GM23338 (cell line): ENCODE measurements at regions not wholly inside any gene's neighbourhood (a gene's known extent, or its start where the extent isn't known, plus 50 kb on each side); places are given as distances from the start of the nearest gene placed in this dataset.

ENCODE experiments used
- ATAC-seq: fragments of 200-7000 bp; cut with Tn5 transposase; 3 replicates; pipeline ENCODE4 v1.9.1; 2020
- DNase-seq: peaks from one replicate; pipeline ENCODE4 v3.0.0-alpha.2; 2015; ENCODE audit warnings: low spot score
- H2AFZ ChIP-seq: fragments of 200-600 bp; sonication (generic); 2 replicates; pipeline ENCODE4 v1.8.0; 2016; ENCODE audit warnings: antibody characterized with exemption, mild to moderate bottlenecking, moderate library complexity
- H3F3A ChIP-seq: fragments of 200-600 bp; sonication (generic); replicated peaks from 2 replicates; pipeline ENCODE4 v1.8.0; 2017; ENCODE audit warnings: antibody characterized with exemption, mixed run types, low read depth
- H3K27ac ChIP-seq: fragments of 200-600 bp; sonication (generic); 2 replicates; pipeline ENCODE4 v1.6.1; 2016; ENCODE audit warnings: low read depth
- H3K27me3 ChIP-seq: fragments of 200-600 bp; sonication (generic); 2 replicates; pipeline ENCODE4 v1.8.0; 2016; ENCODE audit warnings: mild to moderate bottlenecking, mixed run types, moderate library complexity; ENCODE audit not compliant: insufficient read depth
- H3K36me3 ChIP-seq: fragments of 200-600 bp; sonication (generic); 2 replicates; pipeline ENCODE4 v1.8.0; 2016; ENCODE audit warnings: mild to moderate bottlenecking; ENCODE audit not compliant: insufficient read depth
- H3K4me1 ChIP-seq: fragments of 200-600 bp; sonication (generic); 2 replicates; pipeline ENCODE4 v1.8.0; 2016; ENCODE audit warnings: mild to moderate bottlenecking, moderate library complexity; ENCODE audit not compliant: insufficient read depth
- H3K4me2 ChIP-seq: fragments of 200-600 bp; sonication (generic); 2 replicates; pipeline ENCODE4 v1.7.1; 2017; ENCODE audit warnings: mixed run types
- H3K4me3 ChIP-seq: fragments of 200-600 bp; sonication (generic); 2 replicates; pipeline ENCODE4 v1.6.1; 2016; ENCODE audit warnings: mixed run types
- H3K79me2 ChIP-seq: fragments of 200-600 bp; sonication (generic); replicated peaks from 2 replicates; pipeline ENCODE4 v1.8.0; 2017; ENCODE audit warnings: mild to moderate bottlenecking; ENCODE audit not compliant: insufficient read depth
- H3K9me2 ChIP-seq: fragments of 200-600 bp; sonication (generic); 2 replicates; pipeline ENCODE4 v1.8.0; 2017; ENCODE audit not compliant: insufficient read depth
- H4K20me1 ChIP-seq: fragments of 200-600 bp; sonication (generic); replicated peaks from 2 replicates; pipeline ENCODE4 v1.8.0; 2017; ENCODE audit warnings: mild to moderate bottlenecking; ENCODE audit not compliant: insufficient read depth
- H3K27ac Mint-ChIP-seq: 2 replicates; pipeline ENCODE4 v1.8.0; 2020; ENCODE audit warnings: inconsistent platforms, mild to moderate bottlenecking, moderate library complexity, mixed read lengths
- H3K27me3 Mint-ChIP-seq: 3 replicates; pipeline ENCODE4 v1.8.0; 2022; ENCODE audit warnings: low read depth, mild to moderate bottlenecking, moderate library complexity, mixed read lengths, inconsistent platforms; ENCODE audit not compliant: insufficient read depth, poor library complexity
- H3K36me3 Mint-ChIP-seq: 3 replicates; pipeline ENCODE4 v1.8.0; 2021; ENCODE audit warnings: low read depth, mild to moderate bottlenecking, inconsistent platforms, moderate library complexity, mixed read lengths
- H3K4me1 Mint-ChIP-seq: 3 replicates; pipeline ENCODE4 v1.8.0; 2020; ENCODE audit warnings: mild to moderate bottlenecking, inconsistent platforms, mixed read lengths
- H3K4me3 Mint-ChIP-seq: 3 replicates; pipeline ENCODE4 v1.8.0; 2021; ENCODE audit warnings: moderate library complexity, mild to moderate bottlenecking, inconsistent platforms, mixed read lengths
- H3K9me3 Mint-ChIP-seq: 3 replicates; pipeline ENCODE4 v1.8.0; 2020; ENCODE audit warnings: moderate library complexity, mild to moderate bottlenecking, inconsistent platforms, mixed read lengths
- CREB1 ChIP-seq: fragments of 250-450 bp; sonication (Bioruptor Pico); IDR thresholded peaks from 2 replicates; pipeline ENCODE4 v1.5.0; 2020; ENCODE audit warnings: low read depth, mild to moderate bottlenecking, moderate library complexity
- EZH2 ChIP-seq: fragments of 200-600 bp; sonication (generic); IDR thresholded peaks from one replicate; pipeline ENCODE4 v1.8.0; 2017; ENCODE audit warnings: antibody characterized with exemption, mild to moderate bottlenecking, low read depth; ENCODE audit not compliant: unreplicated experiment
- EZH2phosphoT487 ChIP-seq: fragments of 200-600 bp; sonication (generic); IDR thresholded peaks from one replicate; pipeline ENCODE4 v1.8.1; 2018; ENCODE audit warnings: antibody characterized with exemption; ENCODE audit not compliant: unreplicated experiment
- JUNB ChIP-seq: IDR thresholded peaks from one replicate; pipeline ENCODE4 v1.6.1; 2016; ENCODE audit warnings: antibody characterized with exemption; ENCODE audit not compliant: unreplicated experiment
- POLR2AphosphoS5 ChIP-seq: IDR thresholded peaks from 2 replicates; pipeline ENCODE4 v1.6.1; 2016; ENCODE audit warnings: antibody characterized with exemption, low read depth
- STAT1 ChIP-seq: IDR thresholded peaks from one replicate; pipeline ENCODE4 v1.6.1; 2016; ENCODE audit warnings: antibody characterized with exemption; ENCODE audit not compliant: unreplicated experiment
- ZNF331 ChIP-seq: fragments of 250-450 bp; sonication (Bioruptor Pico); IDR thresholded peaks from 2 replicates; pipeline ENCODE4 v1.5.0; 2020; ENCODE audit warnings: low read depth, mild to moderate bottlenecking, moderate library complexity
- TF ChIP-seq, protein P1 (sequence below): IDR thresholded peaks from 2 replicates; pipeline ENCODE4 v1.6.1; 2016; ENCODE audit warnings: antibody characterized with exemption
- TF ChIP-seq, protein P2 (sequence below): IDR thresholded peaks from one replicate; pipeline ENCODE4 v1.6.1; 2018; ENCODE audit warnings: antibody characterized with exemption; ENCODE audit not compliant: unreplicated experiment

DNA sequence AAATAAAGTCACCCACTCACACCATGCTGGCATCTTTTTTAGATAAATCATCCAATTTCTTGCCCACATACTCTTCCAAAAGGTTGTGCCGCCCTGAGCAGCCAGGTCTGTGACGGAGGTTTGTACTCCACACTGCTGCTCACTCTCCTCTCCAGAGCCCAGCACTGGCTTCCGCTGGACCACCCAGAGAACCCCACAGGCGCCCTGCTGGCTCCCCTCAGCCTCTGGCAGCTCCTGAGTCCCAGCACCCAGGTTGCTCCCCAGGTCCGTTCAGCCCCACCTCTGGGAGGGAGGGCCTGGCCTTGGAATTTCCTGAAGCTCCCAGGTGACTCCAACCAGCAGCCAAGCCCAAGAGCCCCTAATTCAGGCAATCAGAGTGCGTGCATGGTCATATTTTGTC lies 131.7 kb upstream of the CST7 start (continued):
- no peak for TF ChIP-seq ZNF331 (CRISPR knock-in tag)
- TF ChIP-seq POLR2AphosphoS5, result no peak
- no peak for TF ChIP-seq CREB1 (CRISPR knock-in tag)
- TF ChIP-seq STAT1, result no peak

DNA sequence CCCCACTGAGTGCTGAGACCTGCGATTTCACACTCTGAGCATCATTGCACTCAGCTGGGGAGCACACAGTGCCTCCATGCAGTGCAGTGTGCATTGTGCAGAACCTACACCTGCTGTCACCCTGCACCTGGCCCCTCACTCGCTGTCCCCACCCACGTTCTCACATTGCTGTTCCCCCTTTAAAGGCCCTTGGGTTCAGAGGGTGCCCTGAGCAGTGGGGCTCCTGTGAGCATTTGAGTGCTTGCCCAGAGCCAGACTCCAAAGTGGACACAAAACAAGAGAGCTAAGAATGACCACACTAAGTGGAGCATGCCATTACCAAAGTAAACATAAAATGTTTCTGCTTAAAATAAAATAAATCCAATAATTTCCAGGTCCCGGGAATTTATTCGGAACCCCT lies 131.0 kb upstream of the CST7 start:
- Histone ChIP-seq H3K4me3 (no peak overlapping the region), H3K27me3 (no peaks in the 10 kb centered on the region), H3K27ac (no peak overlapping the region), H3K9me2 (no peaks in the 10 kb centered on the region), H3K4me1 (no peaks in the 10 kb centered on the region), H4K20me1 (no peaks in the 10 kb centered on the region), H3F3A (no peaks in the 10 kb centered on the region), H2AFZ (no peak overlapping the region), H3K4me2 (no peak overlapping the region), H3K79me2 (no peaks in the 10 kb centered on the region), H3K36me3 (no peaks in the 10 kb centered on the region)
- no peaks in the 10 kb centered on the region for H3K36me3 Mint-ChIP-seq
- no peak for TF ChIP-seq EZH2
- no peaks in the 10 kb centered on the region for H3K4me1 Mint-ChIP-seq
- no peak for ATAC-seq
- H3K4me3 Mint-ChIP-seq, result no peak overlapping the region
- no peak overlapping the region for H3K27ac Mint-ChIP-seq
- DNase-seq, result no peak
- no peaks in the 10 kb centered on the region; the same call in 1 of the 3 replicates for H3K9me3 Mint-ChIP-seq
- peaks cover 18% of the 10 kb centered on the region for H3K27me3 Mint-ChIP-seq

DNA sequence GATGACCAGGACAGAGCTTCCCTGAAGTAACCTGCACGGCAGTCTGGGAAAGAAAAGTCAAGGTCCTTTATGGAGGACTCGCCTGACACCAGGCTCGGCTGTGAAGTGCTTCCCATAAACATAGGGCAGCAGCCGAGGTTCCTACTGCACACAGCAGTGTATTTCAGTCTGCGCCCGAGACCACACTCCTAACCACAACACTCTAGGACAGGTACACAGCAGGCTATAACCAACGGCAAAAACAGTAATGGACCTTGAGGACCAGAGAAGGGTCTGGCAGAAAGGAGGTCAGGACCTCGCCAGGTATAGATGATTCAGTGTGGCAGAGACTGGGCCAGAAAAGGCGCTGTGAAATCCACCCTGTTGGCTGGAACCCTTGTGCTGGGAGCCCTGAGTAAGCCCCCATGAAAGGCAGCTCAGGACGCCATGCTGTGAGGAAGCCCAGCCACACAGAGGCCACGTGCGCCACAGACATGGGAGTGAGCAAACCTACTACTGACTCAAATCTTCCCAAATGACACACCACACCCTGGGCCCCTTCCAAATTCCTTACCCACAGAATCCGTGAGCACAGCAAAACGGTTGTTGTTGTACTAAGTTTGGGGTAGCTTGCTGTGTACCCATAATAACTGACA lies 129.6 kb upstream of the CST7 start:
- H3K79me2 ChIP-seq, result no peaks in the 10 kb centered on the region
- H3F3A ChIP-seq, result no peaks in the 10 kb centered on the region
- no peaks in the 10 kb centered on the region for H3K9me2 ChIP-seq
- TF ChIP-seq, protein P1, sequence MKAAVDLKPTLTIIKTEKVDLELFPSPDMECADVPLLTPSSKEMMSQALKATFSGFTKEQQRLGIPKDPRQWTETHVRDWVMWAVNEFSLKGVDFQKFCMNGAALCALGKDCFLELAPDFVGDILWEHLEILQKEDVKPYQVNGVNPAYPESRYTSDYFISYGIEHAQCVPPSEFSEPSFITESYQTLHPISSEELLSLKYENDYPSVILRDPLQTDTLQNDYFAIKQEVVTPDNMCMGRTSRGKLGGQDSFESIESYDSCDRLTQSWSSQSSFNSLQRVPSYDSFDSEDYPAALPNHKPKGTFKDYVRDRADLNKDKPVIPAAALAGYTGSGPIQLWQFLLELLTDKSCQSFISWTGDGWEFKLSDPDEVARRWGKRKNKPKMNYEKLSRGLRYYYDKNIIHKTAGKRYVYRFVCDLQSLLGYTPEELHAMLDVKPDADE, result no peak
- TF ChIP-seq EZH2phosphoT487, result no peak
- Mint-ChIP-seq H3K9me3 (no peaks in the 10 kb centered on the region; the same call in 1 of the 3 replicates), H3K4me1 (no peaks in the 10 kb centered on the region), H3K4me3 (no peak overlapping the region), H3K27me3 (peaks cover 14% of the 10 kb centered on the region), H3K36me3 (no peaks in the 10 kb centered on the region), H3K27ac (no peak overlapping the region)
- H3K4me1 ChIP-seq, result no peaks in the 10 kb centered on the region
- ATAC-seq, result no peak
- H3K4me2 ChIP-seq, result no peak overlapping the region
- H3K4me3 ChIP-seq, result no peak overlapping the region
- DNase-seq, result no peak
- H3K36me3 ChIP-seq, result no peaks in the 10 kb centered on the region
- H4K20me1 ChIP-seq, result no peaks in the 10 kb centered on the region
- H3K27me3 ChIP-seq, result no peaks in the 10 kb centered on the region
- no peak overlapping the region for H3K27ac ChIP-seq
- no peak overlapping the region for H2AFZ ChIP-seq

DNA sequence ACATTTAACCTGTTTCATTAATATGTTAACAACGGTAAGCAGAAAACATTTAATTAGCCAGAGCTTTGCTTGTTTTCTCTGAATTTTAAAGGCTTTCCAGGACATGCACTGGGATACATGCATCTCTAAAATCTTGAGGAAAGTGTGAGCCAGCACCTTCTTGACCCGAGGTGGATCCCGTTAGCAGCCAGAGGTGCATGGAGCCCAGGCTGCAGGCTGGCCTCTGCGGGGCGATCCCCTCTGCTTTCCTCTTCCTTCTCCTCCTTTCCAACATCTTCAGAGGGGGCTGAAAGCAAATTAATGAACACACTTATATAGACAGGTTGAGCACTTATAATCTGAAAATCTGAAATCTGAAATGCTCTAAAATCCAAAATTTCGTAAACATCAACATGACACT lies 128.7 kb upstream of the CST7 start:
- no peak for DNase-seq
- no peak overlapping the region for H3K4me3 Mint-ChIP-seq
- Histone ChIP-seq H3K4me1 (no peaks in the 10 kb centered on the region), H3K4me2 (no peak overlapping the region), H4K20me1 (no peaks in the 10 kb centered on the region), H3K79me2 (no peaks in the 10 kb centered on the region), H3K27me3 (no peaks in the 10 kb centered on the region), H3K36me3 (no peaks in the 10 kb centered on the region), H3K4me3 (no peak overlapping the region), H3K9me2 (no peaks in the 10 kb centered on the region), H3K27ac (no peak overlapping the region), H2AFZ (no peak overlapping the region), H3F3A (no peaks in the 10 kb centered on the region)
- no peaks in the 10 kb centered on the region for H3K36me3 Mint-ChIP-seq
- no peak overlapping the region for H3K27ac Mint-ChIP-seq
- H3K9me3 Mint-ChIP-seq, result no peaks in the 10 kb centered on the region; the same call in 1 of the 3 replicates
- ATAC-seq, result no peak
- H3K27me3 Mint-ChIP-seq, result peaks cover 11% of the 10 kb centered on the region
- no peaks in the 10 kb centered on the region for H3K4me1 Mint-ChIP-seq
- TF ChIP-seq, protein P2, sequence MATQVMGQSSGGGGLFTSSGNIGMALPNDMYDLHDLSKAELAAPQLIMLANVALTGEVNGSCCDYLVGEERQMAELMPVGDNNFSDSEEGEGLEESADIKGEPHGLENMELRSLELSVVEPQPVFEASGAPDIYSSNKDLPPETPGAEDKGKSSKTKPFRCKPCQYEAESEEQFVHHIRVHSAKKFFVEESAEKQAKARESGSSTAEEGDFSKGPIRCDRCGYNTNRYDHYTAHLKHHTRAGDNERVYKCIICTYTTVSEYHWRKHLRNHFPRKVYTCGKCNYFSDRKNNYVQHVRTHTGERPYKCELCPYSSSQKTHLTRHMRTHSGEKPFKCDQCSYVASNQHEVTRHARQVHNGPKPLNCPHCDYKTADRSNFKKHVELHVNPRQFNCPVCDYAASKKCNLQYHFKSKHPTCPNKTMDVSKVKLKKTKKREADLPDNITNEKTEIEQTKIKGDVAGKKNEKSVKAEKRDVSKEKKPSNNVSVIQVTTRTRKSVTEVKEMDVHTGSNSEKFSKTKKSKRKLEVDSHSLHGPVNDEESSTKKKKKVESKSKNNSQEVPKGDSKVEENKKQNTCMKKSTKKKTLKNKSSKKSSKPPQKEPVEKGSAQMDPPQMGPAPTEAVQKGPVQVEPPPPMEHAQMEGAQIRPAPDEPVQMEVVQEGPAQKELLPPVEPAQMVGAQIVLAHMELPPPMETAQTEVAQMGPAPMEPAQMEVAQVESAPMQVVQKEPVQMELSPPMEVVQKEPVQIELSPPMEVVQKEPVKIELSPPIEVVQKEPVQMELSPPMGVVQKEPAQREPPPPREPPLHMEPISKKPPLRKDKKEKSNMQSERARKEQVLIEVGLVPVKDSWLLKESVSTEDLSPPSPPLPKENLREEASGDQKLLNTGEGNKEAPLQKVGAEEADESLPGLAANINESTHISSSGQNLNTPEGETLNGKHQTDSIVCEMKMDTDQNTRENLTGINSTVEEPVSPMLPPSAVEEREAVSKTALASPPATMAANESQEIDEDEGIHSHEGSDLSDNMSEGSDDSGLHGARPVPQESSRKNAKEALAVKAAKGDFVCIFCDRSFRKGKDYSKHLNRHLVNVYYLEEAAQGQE, result no peak
- TF ChIP-seq JUNB (no peak), STAT1 (no peak), POLR2AphosphoS5 (no peak), EZH2phosphoT487 (no peak)
